Jurkat, Clone E6-1 (cell line): ENCODE measurements at regions not wholly inside any gene's neighbourhood (a gene's known extent, or its start where the extent isn't known, plus 50 kb on each side); places are given as distances from the start of the nearest gene placed in this dataset.
"Not testable (repeated sequence)": the region's sequence is repeated elsewhere in the genome, so short reads cannot be mapped to it uniquely, and the experiment has no call there.

Experiments used
- DNase-seq: peaks from one replicate; pipeline ENCODE4 v3.0.0-alpha.2; 2011; ENCODE audit warnings: low read depth, low spot score
- H3K4me3 ChIP-seq: 2 replicates; pipeline ENCODE4 v1.5.1; 2011; ENCODE audit warnings: mild to moderate bottlenecking, low read length, control low read depth, moderate library complexity

- H3K4me3 ChIP-seq: no peak overlapping the region
- DNase-seq: no peak
These were observed 52.1 kb downstream of the CARTPT start for GRCh38 chr5:71771191-71771590.

DNA sequence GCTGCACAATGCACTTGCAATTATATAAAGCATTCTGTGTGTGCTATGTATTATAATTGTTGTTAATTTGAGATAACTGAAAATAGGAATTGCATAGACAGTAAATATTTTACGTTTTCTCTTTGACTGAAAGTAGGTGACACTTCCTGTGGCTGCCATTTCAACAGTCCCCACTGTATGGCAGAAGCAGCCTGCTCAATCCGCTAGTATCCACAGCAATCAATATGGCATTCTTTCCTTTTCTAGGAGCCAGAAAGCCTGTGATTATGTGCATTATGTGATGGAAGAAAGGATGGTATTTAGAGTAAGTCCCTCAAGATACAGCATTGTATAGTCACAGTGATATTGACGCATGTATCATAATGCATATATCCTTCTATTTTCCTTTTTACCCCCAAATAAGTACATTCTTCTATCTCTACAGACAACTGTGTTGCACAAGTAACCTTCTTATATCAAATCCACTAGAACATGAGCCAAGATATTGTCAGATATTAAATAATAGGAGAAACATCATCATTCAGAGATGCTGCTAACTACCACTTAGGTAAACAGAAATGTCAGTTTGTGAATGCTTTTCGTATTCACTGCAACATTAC, 59.7 kb downstream of the CARTPT start:
- DNase-seq: peak; percentile 5
- no peak overlapping the region for H3K4me3 ChIP-seq

DNA sequence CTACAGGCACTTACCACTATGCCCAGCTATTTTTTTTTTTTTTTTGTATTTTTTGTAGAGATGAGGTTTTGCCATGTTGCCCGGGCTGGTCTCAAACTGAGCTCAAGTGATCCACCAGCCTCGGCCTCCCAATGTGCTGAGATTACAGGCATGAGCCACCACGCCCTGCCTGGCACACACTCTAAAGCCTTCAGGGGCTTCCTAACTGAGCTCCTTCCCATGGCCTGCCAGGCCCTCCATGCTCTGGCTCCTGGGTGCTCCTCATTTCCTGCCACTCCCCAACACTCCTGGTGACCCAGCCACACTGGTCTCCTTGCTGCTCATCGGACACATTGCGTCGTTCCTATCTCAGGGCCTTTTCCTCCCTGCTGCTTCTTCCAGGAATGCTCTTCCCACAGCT, 61.5 kb downstream of the CARTPT start:
- no peak for DNase-seq
- no peak overlapping the region for H3K4me3 ChIP-seq

DNA sequence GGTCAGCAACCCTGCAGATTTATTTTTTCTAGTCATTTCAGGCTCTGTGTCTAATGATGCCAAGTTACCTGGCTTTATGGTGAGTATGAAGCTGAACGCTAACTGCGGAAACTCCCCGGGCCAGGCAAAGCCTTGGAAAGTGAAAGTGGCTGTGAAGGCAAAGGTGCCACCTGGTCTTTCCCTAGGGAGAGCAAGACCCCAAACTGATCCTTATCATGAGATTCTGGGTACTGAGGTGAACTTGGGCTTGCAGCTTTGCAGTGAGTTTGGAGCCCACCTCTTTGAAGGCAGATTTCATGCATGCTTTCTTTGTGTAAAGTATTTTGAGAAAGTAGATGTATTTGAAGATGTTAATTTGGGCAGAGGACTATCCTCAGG, 63.3 kb downstream of the CARTPT start:
- DNase-seq: no peak
- no peak overlapping the region for H3K4me3 ChIP-seq

DNA sequence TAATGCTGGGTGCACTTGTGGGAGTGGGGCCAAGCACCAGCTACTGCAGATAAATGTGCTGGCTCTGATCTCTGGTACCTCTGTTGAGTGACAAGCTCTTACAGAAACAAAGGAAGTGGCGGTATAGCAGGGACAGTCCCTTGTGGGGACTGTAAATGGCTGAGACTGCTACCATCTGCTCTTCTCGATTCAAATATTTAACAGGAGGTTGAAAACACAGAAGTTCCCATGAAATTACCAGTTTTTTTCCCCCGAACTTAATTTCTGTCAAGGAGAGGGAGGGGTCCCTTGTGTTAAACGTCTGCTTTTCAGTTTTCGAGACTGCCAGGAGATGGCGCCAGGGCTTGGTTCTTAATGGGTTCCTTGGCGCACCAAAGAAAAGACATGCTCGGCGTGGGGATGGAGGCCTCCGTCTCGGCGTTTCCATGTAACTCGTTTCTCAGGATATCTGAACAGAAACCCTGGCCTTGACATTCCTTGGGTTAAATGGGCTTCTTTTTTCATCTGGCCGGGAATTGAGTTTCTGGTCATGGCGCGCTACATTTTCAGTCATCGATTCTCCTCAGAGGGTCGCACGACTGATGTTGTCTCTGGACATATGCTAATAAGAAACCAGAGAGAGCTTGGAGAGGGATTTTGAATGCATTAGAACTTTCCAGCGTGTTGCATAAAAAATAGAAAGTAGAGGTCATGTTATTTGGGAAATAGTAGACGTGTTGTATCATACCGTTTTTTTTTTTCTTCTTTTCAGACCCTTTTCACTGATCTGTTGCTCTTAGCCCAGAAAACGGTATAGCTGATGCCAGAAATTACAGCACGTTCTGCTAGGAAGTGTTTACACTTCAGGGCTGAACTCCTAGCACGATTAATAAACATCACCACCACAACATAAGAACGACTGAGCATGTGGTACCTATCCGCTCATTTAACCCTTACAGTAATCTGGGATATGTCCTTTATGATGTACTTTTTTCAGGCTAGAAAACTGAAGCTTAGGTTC, 64.0 kb downstream of the CARTPT start:
- no peak overlapping the region for H3K4me3 ChIP-seq
- DNase-seq: peak; percentile 18

- no peak overlapping the region for H3K4me3 ChIP-seq
- no peak for DNase-seq
These were observed 64.8 kb downstream of the CARTPT start for GRCh38 chr5:71783891-71784290.

DNA sequence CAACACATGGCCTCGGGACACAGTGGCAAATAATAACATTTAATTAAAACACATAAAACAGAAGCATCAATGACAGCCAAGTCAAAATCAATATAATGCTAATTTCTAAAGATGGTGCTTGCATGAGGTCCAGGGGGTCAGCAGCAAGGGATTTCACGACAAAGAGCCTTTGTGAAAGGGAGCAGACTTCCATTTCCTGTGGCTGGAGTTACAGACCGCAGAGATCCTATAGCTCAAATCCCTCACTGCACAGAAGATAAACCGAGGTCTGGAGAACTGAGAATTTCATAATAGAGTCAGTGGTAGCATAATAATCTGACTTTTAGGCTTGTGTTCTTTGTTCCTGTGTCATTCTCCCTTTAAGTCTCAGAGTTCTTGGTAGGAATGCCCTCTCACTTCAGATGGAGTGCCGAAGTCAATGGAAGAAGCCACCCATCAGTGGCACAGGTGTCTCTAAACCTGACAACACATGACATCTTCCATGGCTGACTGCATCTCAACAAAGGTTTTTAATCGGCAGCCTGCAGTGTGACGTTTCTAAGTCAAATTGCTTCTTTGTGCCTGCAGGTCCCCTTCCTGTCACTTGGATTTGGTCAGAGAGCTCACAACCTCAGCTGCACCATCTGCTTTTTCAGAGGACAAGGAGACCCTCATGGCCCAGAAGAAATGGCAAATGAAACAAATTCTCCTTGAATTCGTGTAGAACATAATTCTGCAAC, 67.4 kb downstream of the CARTPT start:
- no peak overlapping the region for H3K4me3 ChIP-seq
- no peak for DNase-seq

DNA sequence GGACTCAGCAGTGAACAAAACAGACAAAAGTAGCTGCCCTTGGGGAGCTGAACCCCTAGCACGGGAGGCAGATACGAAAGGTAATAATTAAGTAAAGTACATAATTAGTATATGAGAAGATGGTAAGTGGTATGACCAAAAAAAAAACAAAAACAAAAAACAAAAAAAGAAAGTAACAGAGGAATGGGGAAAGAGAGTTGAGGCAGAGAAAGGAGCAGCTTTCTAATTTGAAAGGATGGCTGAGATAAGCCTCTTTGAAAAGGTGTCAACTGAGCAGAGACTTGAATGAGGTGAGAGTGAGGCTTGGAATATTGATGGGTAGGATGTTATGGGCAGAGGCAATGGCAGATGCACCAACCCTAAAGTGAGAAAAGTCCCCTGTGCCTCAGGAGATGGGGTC, 69.7 kb downstream of the CARTPT start:
- no peak for DNase-seq

GRCh38 chr5:71789746-71790145, 70.7 kb downstream of the CARTPT start:
- DNase-seq: no peak
- no peak overlapping the region for H3K4me3 ChIP-seq

More for the DNA sequence above, 69.7 kb downstream of the CARTPT start:
- no peak overlapping the region for H3K4me3 ChIP-seq

GRCh38 chr5:71790433-71790832, 71.4 kb downstream of the CARTPT start:
- H3K4me3 ChIP-seq: no peak overlapping the region
- DNase-seq: no peak

- DNase-seq, H3K4me3 ChIP-seq: not testable (repeated sequence)
These were observed 73.0 kb downstream of the CARTPT start for GRCh38 chr5:71792041-71792440.

DNA sequence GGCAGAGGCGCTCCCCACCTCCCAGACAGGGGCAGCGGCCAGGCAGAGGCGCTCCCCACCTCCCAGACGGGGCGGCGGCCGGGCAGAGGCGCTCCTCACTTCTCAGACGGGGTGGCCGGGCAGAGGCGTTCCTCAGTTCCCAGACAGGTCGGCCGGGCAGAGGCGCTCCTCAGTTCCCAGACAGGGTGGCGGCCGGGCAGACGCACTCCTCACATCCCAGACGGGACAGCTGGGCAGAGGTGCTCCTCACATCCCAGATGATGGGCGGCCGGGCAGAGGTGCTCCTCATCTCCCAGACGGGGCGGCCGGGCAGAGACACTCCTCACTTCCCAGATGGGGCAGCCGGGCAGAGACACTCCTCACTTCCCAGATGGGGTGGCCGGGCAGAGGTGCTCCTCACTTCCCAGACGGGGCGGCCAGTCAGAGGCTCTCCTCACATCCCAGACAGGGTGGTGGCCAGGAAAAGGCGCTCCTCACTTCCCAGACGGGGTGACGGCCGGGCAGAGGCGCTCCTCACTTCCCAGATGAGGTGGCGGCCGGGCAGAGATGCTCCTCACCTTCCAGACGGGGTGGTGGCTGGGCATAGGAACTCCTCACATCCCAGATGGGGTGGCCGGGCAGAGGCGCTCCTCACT, 75.1 kb downstream of the CARTPT start:
- no peak for DNase-seq

DNA sequence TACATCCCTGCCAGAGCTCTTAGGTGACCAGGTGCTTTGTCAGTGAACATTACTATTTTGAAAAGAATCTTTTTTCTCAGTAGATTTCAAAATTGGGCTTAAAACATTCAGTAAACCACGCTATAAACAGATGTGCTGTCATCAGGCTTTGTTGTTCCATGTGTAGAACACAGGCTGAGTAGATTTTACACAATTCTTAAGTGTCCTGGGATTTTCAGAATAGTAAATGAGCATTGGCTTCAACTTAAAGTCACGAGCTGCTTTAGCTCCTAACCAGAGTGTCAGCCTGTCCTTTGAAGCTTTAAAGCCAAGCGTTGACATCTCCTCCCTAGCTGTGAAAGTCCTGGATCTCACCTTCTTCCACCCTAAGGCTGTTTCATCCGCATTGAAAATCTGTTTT, 83.6 kb downstream of the CARTPT start:
- H3K4me3 ChIP-seq: no peak overlapping the region
- DNase-seq: no peak

More for the DNA sequence above, 75.1 kb downstream of the CARTPT start:
- no peak overlapping the region for H3K4me3 ChIP-seq

DNA sequence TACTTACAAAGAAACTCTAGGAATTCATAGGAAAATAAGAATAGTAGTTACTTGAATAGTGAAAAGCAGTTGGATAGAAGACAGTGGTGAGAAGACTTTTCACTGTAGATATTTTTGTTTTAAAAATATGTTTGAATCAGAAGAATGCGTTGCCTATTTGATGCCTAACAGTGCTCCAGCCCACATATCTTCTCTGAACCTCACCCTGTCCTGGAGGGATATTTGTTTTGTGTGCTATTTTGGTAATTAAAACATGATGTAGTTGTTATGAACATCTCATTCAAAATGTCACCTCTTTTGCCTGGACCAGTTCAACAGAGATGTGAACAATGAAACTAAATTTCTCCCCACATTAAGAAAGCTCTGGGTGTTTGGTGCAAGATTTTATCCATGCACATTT, 87.6 kb downstream of the CARTPT start:
- H3K4me3 ChIP-seq: no peak overlapping the region
- DNase-seq: no peak

GRCh38 chr5:71807909-71808308, 88.8 kb downstream of the CARTPT start:
- DNase-seq: no peak

DNA sequence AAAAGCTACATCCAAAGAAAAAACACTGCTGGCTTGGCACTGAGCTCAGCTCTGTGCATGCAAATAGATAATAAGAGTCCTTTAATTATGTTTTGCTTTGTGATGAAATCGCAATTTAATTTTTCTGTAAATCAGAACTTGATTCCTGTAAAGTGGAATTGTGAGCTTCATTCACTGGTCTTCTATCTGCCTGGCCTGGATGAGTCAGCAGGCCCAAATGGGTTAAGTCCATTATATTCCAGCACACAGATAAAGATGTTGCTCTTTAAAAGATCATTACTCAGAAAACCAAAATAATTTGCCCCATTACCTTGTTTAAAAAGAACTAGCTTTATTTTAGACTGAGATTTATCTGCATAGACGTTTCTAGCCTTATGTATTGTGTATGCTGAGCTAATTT, 90.4 kb downstream of the CARTPT start:
- DNase-seq: no peak
- no peak overlapping the region for H3K4me3 ChIP-seq

More at GRCh38 chr5:71807909-71808308, 88.8 kb downstream of the CARTPT start:
- no peak overlapping the region for H3K4me3 ChIP-seq

GRCh38 chr5:71810023-71810422, 90.9 kb downstream of the CARTPT start:
- no peak overlapping the region for H3K4me3 ChIP-seq
- DNase-seq: no peak

DNA sequence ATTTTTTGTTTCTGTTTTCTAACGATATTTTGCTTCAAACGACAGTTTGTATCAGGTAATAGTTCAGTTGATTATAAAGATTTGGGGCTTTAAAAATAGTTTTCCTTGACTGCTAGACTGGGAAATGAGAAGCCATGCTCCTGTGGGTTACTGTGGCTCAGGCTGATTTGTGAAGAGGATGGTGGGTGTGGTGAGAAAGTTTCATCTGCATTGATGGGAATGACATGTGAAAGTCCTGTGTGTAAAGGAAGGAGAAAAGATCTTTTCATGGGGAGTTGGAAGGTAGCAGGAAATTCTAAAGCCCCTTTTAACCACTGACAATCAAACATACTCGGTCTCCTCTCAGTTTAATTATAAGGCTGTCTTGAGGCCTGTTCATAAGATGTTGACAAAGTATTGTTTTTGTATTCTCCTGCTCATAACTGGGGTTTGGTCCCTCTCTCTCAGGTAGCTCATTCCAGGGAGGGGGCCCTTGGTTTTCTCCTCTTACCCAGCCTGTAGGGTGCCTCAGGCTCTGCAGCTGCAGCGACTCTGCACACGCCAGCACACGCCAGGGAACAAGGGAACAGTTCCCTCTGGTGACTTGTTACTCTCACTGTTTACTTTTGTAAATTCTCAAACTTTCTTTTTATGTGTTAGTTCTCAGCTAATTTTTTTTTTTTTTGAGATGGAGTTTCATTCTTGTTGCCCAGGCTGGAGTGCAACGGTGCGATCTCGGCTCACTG, 91.6 kb downstream of the CARTPT start:
- H3K4me3 ChIP-seq: no peak overlapping the region
- DNase-seq: no peak

GRCh38 chr5:71811779-71812178, 92.7 kb downstream of the CARTPT start:
- H3K4me3 ChIP-seq: no peak overlapping the region
- no peak for DNase-seq
